Lower lobe of right lung (tissue), 2 donors: ENCODE measurements at regions not wholly inside any gene's neighbourhood (a gene's known extent, or its start where the extent isn't known, plus 50 kb on each side); places are given as distances from the start of the nearest gene placed in this dataset.
"Not testable (repeated sequence)": the region's sequence is repeated elsewhere in the genome, so short reads cannot be mapped to it uniquely, and the experiment has no call there.

Experiments
- ATAC-seq, 2 donors: fragments of 200-7000 bp; cut with Tn5 transposase; one replicate each; pipeline ENCODE4 v1.9.1; 2020 to 2022; ENCODE audit warnings: mild to moderate bottlenecking in 2 of 2, moderate library complexity in 2 of 2
- DNase-seq: peaks from one replicate; pipeline ENCODE4 v3.0.0-alpha.2; 2020
- H3K27ac ChIP-seq: fragments of 200-600 bp; one replicate; pipeline ENCODE4 v1.8.0; 2022
- H3K27me3 ChIP-seq: fragments of 200-600 bp; one replicate; pipeline ENCODE4 v1.8.0; 2022; ENCODE audit warnings: low read depth
- H3K36me3 ChIP-seq: fragments of 200-600 bp; one replicate; pipeline ENCODE4 v1.8.0; 2022; ENCODE audit warnings: mild to moderate bottlenecking
- H3K4me1 ChIP-seq: fragments of 200-600 bp; one replicate; pipeline ENCODE4 v1.8.0; 2022
- H3K4me3 ChIP-seq: fragments of 200-600 bp; one replicate; pipeline ENCODE4 v1.8.0; 2022; ENCODE audit warnings: mild to moderate bottlenecking
- H3K9me3 ChIP-seq: fragments of 200-600 bp; one replicate; pipeline ENCODE4 v1.8.0; 2022
- intact Hi-C: fragments of 100-400 bp; cut with DNase I; formaldehyde crosslinking; loops from one replicate; pipeline ENCODE4 v1.11.0; 2022
- TF ChIP-seq, protein P1 (sequence below): fragments of 200-600 bp; IDR thresholded peaks from one replicate; pipeline ENCODE4 v1.8.0; 2022; ENCODE audit warnings: antibody characterized with exemption, mild to moderate bottlenecking
- donor health status: DM: no; HTN: yes; CAD: no; lungs with severe emphysema.

DNA sequence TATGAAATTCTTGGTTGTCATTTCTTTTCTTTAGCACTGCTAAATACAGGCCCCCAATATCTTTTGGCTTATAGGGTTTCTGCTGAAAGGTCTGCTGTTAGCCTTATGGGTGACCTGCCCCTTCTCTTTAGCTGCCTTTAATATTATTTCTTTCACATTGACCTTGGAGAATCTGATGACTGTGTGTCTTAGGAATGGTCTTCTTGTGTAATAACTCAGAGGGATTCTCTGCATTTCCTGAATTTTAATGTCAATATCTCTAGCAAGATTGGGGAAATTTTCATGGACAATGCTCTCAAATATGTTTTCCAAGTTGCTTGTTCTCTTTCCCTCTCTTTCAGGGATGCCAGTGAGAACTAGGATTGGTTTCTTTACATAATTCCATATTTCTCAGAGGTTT is 292.4 kb downstream of the SLC7A11 start:
- H3K4me3 ChIP-seq: no peak overlapping the region
- TF ChIP-seq, protein P1, sequence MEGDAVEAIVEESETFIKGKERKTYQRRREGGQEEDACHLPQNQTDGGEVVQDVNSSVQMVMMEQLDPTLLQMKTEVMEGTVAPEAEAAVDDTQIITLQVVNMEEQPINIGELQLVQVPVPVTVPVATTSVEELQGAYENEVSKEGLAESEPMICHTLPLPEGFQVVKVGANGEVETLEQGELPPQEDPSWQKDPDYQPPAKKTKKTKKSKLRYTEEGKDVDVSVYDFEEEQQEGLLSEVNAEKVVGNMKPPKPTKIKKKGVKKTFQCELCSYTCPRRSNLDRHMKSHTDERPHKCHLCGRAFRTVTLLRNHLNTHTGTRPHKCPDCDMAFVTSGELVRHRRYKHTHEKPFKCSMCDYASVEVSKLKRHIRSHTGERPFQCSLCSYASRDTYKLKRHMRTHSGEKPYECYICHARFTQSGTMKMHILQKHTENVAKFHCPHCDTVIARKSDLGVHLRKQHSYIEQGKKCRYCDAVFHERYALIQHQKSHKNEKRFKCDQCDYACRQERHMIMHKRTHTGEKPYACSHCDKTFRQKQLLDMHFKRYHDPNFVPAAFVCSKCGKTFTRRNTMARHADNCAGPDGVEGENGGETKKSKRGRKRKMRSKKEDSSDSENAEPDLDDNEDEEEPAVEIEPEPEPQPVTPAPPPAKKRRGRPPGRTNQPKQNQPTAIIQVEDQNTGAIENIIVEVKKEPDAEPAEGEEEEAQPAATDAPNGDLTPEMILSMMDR: no peak
- DNase-seq: no peak
- H3K27me3 ChIP-seq: no peaks in the 10 kb centered on the region
- no peak overlapping the region for H3K27ac ChIP-seq
- no peaks in the 10 kb centered on the region for H3K4me1 ChIP-seq
- no peak for ATAC-seq
- H3K36me3 ChIP-seq: no peaks in the 10 kb centered on the region
- intact Hi-C loops: no loop called here
- no peaks in the 10 kb centered on the region for H3K9me3 ChIP-seq

DNA sequence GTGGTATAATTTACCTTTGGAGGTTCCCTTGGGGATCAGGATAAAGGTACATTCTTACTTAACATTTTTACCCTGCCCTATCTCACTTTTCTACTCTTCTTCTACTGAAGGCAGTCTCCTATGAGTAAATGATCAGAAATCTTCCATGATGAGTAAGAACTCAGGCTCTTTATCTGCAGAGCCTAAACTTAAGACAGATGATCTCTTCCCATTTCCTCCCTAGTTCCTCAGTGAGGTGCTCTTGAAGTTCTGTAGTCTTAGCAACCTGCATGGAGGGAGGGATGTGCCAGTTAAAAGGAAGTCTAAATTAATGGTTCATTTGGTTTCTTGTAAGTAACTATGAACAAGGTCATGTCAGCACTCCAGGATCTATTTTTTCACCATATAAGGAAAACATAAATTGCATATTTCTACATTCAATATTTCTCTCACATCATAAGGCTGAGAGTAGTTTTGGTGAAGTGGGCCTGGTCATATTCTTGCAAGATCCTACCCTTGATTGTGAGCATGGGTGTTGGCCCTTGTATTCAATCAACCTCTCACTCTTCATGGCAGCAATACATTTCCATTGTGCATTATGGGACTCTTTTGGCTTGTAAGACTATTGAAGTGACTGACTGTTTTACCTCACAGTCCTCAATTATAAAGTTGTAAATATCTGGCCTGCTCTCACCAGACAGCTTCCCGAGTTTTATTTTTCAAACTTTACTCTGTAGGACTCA is 295.5 kb downstream of the SLC7A11 start:
- TF ChIP-seq, protein P1: no peak
- ATAC-seq (no peak), DNase-seq (no peak)
- H3K27me3 ChIP-seq: no peaks in the 10 kb centered on the region
- no peaks in the 10 kb centered on the region for H3K36me3 ChIP-seq
- no peaks in the 10 kb centered on the region for H3K9me3 ChIP-seq
- no peaks in the 10 kb centered on the region for H3K4me1 ChIP-seq
- intact Hi-C loops: no loop called here
- no peak overlapping the region for H3K27ac ChIP-seq
- no peak overlapping the region for H3K4me3 ChIP-seq

DNA sequence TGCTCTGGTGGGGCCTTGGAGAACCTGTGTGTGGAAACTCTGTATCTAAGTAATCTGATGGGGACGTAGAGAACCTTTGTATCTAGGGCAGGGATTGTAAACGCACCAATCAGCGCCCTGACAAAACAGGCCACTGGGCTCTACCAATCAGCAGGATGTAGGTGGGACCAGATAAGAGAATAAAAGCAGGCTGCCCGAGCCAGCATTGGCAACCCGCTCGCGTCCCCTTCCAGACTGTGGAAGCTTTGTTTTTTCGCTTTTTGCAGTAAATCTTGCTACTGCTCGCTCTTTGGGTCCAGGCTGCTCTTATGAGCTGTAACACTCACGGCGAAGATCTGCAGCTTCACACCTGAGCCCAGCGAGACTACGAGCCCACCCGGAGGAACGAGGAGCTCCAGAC is 299.3 kb downstream of the SLC7A11 start:
- H3K4me3 ChIP-seq, H3K27me3 ChIP-seq, DNase-seq, intact Hi-C loops, H3K9me3 ChIP-seq, H3K27ac ChIP-seq, H3K4me1 ChIP-seq, H3K36me3 ChIP-seq, ATAC-seq: not testable (repeated sequence)

DNA sequence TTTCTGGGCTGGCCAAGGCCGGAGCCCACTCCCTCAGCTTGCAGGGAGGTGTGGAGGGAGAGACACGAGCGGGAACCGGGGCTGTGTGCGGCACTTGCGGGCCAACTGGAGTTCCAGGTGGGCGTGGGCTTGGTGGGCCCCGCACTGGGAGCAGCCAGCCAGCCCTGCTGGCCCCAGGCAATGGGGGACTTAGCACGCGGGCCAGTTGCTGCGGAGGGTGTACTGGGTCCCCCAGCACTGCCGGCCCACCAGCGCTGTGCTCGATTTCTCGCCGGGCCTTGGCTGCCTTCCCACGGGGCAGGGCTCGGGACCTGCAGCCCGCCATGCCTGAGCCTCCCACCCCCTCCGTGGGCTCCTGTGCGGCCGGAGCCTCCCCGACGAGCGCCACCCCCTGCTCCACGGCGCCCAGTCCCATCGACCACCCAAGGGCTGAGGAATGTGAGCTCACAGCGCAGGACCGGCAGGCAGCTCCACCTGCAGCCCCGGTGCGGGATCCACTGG is 300.1 kb downstream of the SLC7A11 start:
- H3K36me3 ChIP-seq, H3K27ac ChIP-seq, H3K4me3 ChIP-seq, DNase-seq, ATAC-seq, intact Hi-C loops, H3K4me1 ChIP-seq, H3K27me3 ChIP-seq, H3K9me3 ChIP-seq: not testable (repeated sequence)

DNA sequence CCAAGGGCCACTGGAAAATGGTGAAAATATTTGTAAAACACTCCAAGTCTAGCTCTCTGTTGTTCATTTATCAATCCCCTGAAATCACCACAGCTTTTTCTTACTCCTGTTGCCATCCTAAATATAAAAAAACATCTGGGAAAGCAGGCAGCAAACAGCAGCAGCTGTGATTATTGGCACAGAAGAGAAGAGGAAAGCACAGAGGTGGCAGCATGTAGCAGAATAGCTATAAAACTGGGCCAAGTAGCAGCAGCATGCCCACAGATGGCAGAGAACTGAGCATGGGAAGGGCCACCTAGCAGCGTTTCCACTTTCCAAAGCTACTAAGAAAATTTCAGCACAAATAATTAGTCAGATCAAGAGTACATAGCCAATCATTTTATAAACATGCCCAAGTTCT is 307.2 kb downstream of the SLC7A11 start:
- DNase-seq (no peak), ATAC-seq (no peak)
- no peaks in the 10 kb centered on the region for H3K4me1 ChIP-seq
- peaks cover 4% of the 10 kb centered on the region for H3K9me3 ChIP-seq
- H3K27me3 ChIP-seq: no peaks in the 10 kb centered on the region
- no peaks in the 10 kb centered on the region for H3K36me3 ChIP-seq
- TF ChIP-seq, protein P1: no peak
- no peak overlapping the region for H3K27ac ChIP-seq
- intact Hi-C loops: no loop called here
- no peak overlapping the region for H3K4me3 ChIP-seq

DNA sequence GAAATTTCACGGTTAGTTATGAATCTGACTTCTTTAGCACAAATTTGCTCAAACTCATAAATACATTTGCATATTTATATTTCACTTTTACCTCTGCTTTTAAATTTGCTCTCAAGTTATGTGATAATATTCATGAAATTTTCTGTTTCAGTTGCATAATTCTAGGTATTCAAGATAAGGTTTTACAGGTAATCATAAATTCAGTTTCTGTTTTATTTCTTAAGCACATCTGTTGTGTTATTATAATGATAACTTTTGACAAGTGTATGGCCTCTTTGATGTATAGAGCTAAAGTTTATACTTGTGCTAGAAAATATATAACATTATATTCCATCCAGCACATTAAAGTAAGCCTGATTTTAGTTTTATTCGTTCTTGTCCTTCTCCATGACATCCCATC is 308.1 kb downstream of the SLC7A11 start:
- Histone ChIP-seq H3K27me3 (no peaks in the 10 kb centered on the region), H3K36me3 (no peaks in the 10 kb centered on the region), H3K4me1 (no peaks in the 10 kb centered on the region), H3K9me3 (no peaks in the 10 kb centered on the region), H3K4me3 (no peak overlapping the region), H3K27ac (no peak overlapping the region)
- intact Hi-C loops: no loop called here
- no peak for ATAC-seq
- DNase-seq: no peak
- TF ChIP-seq, protein P1: no peak
